GM21381 (cell line): ENCODE measurements at regions not wholly inside any gene's neighbourhood (a gene's known extent, or its start where the extent isn't known, plus 50 kb on each side); places are given as distances from the start of the nearest gene placed in this dataset.
"Not testable (repeated sequence)": the region's sequence is repeated elsewhere in the genome, so short reads cannot be mapped to it uniquely, and the experiment has no call there.

ENCODE experiments used
- ATAC-seq: cut with Tn5 transposase; IDR thresholded peaks from one replicate; pipeline ENCODE4 v1.9.1; 2021; ENCODE audit warnings: mild to moderate bottlenecking, moderate library complexity; ENCODE audit not compliant: unreplicated experiment

GRCh38 chr7:85685901-85686300 lies 499.0 kb upstream of the SEMA3D start:
- no peak for ATAC-seq

GRCh38 chr7:85682833-85683620 lies 496.2 kb upstream of the SEMA3D start:
- no peak for ATAC-seq

GRCh38 chr7:85681241-85681640 lies 494.4 kb upstream of the SEMA3D start:
- ATAC-seq, result no peak

- not testable (repeated sequence) for ATAC-seq
These were observed 488.2 kb upstream of the SEMA3D start for GRCh38 chr7:85675093-85675492.

- ATAC-seq, result no peak
These were observed 487.0 kb upstream of the SEMA3D start for GRCh38 chr7:85673876-85674275.

- no peak for ATAC-seq
These were observed 482.4 kb upstream of the SEMA3D start for GRCh38 chr7:85669225-85669624.

- no peak for ATAC-seq
These were observed 477.5 kb upstream of the SEMA3D start for GRCh38 chr7:85664341-85664740.

- ATAC-seq, result no peak
These were observed 472.5 kb upstream of the SEMA3D start for GRCh38 chr7:85659364-85659763.

GRCh38 chr7:85655252-85655651 lies 468.4 kb upstream of the SEMA3D start:
- ATAC-seq, result no peak

- ATAC-seq, result no peak
These were observed 457.4 kb upstream of the SEMA3D start for GRCh38 chr7:85644272-85644671.

- no peak for ATAC-seq
These were observed 454.5 kb upstream of the SEMA3D start for GRCh38 chr7:85641331-85641730.

GRCh38 chr7:85638394-85638793 lies 451.5 kb upstream of the SEMA3D start:
- no peak for ATAC-seq

GRCh38 chr7:85634951-85635350 lies 448.1 kb upstream of the SEMA3D start:
- no peak for ATAC-seq

- ATAC-seq, result no peak
These were observed 444.2 kb upstream of the SEMA3D start for GRCh38 chr7:85630904-85631600.

- no peak for ATAC-seq
These were observed 441.1 kb upstream of the SEMA3D start for GRCh38 chr7:85627791-85628586.

GRCh38 chr7:85622059-85622458 lies 435.2 kb upstream of the SEMA3D start:
- ATAC-seq, result no peak

- ATAC-seq, result no peak
These were observed 434.3 kb upstream of the SEMA3D start for GRCh38 chr7:85620936-85621685.

- ATAC-seq, result no peak
These were observed 432.4 kb upstream of the SEMA3D start for GRCh38 chr7:85619236-85619635.

- ATAC-seq, result no peak
These were observed 427.8 kb upstream of the SEMA3D start for GRCh38 chr7:85614684-85615083.

- ATAC-seq, result no peak
These were observed 425.7 kb upstream of the SEMA3D start for GRCh38 chr7:85612514-85612913.

- no peak for ATAC-seq
These were observed 421.9 kb upstream of the SEMA3D start for GRCh38 chr7:85608804-85609203.
